ENCODE measurements at regions not wholly inside any gene's neighbourhood (a gene's known extent, or its start where the extent isn't known, plus 50 kb on each side); places are given as distances from the start of the nearest gene placed in this dataset.

GRCh38 chr14:26833621-26834176 lies 235.9 kb upstream of the NOVA1 start:
- Histone ChIP-seq H3K4me1 (ENCODE audit: control insufficient read depth in 2 of 2, insufficient read depth in 2 of 2, low read length in 2 of 2) (no peaks in the 10 kb centered on the region), H3K79me2 (ENCODE audit: control insufficient read depth, insufficient read depth, low read length) (no peaks in the 10 kb centered on the region), H4K20me1 (ENCODE audit: control insufficient read depth, insufficient read depth, low read length, poor library complexity, severe bottlenecking) (no peaks in the 10 kb centered on the region), H3K27ac (ENCODE audit: low read length in 2 of 2) (no peak overlapping the region), H3K27me3 (replicated peaks in 1 of 4; ENCODE audit: control extremely low read depth in 1 of 4, control insufficient read depth in 3 of 4, insufficient read depth in 4 of 4, low read length in 3 of 4) (no peaks in the 10 kb centered on the region), H3K9ac (ENCODE audit: low read length) (no peak overlapping the region), H3K9me3 (ENCODE audit: control extremely low read depth in 1 of 3, control insufficient read depth in 2 of 3, insufficient read depth in 1 of 3, low read length in 2 of 3) (no peaks in the 10 kb centered on the region), H3K4me3 (ENCODE audit: control extremely low read depth in 1 of 5, extremely low read depth in 1 of 5, insufficient read depth in 1 of 5, low read depth in 2 of 5, low read length in 4 of 5) (no peak overlapping the region), H3K4me2 (replicated peaks; ENCODE audit: low read depth, low read length, poor library complexity, severe bottlenecking) (no peak overlapping the region), H3K36me3 (replicated peaks in 1 of 2; ENCODE audit: control extremely low read depth in 1 of 2, control insufficient read depth in 1 of 2, extremely low read depth in 1 of 2, insufficient read depth in 2 of 2, low read length in 1 of 2) (no peaks in the 10 kb centered on the region), H2AFZ (ENCODE audit: insufficient read depth, low read depth, low read length, poor library complexity, severe bottlenecking) (no peak overlapping the region)
- Mint-ChIP-seq H3K4me1 (no peaks in the 10 kb centered on the region), H3K27ac (no peak overlapping the region), H3K27me3 (no peaks in the 10 kb centered on the region), H3K4me3 (no peak overlapping the region), H3K9me3 (ENCODE audit: insufficient read depth) (no peaks in the 10 kb centered on the region)
- ChIA-PET POLR2A (no interaction called here), CTCF (no interaction called here)
- DNase-seq (no peak), ATAC-seq (ENCODE audit: low read depth) (no peak)
- intact Hi-C loops (cut with micrococcal nuclease), result no loop called here
- TF ChIP-seq EZH2 (IDR thresholded peaks at IDR 0.05; ENCODE audit: borderline replicate concordance, insufficient read depth, low read depth, low read length, poor library complexity, severe bottlenecking), result no peak
- TF ChIP-seq CTCF (IDR thresholded peaks at IDR 0.05), result no peak

GRCh38 chr14:26835979-26836570 lies 238.2 kb upstream of the NOVA1 start:
- no peak overlapping the region for H3K4me3 ChIP-seq (ENCODE audit: control extremely low read depth in 1 of 5, extremely low read depth in 1 of 5, insufficient read depth in 1 of 5, low read depth in 2 of 5, low read length in 4 of 5)
- H4K20me1 ChIP-seq (ENCODE audit: control insufficient read depth, insufficient read depth, low read length, poor library complexity, severe bottlenecking), result no peaks in the 10 kb centered on the region
- no peak overlapping the region for H3K4me2 ChIP-seq (replicated peaks; ENCODE audit: low read depth, low read length, poor library complexity, severe bottlenecking)
- H3K9me3 ChIP-seq (ENCODE audit: control extremely low read depth in 1 of 3, control insufficient read depth in 2 of 3, insufficient read depth in 1 of 3, low read length in 2 of 3), result no peaks in the 10 kb centered on the region
- ATAC-seq (ENCODE audit: low read depth), result no peak
- TF ChIP-seq EZH2 (IDR thresholded peaks at IDR 0.05; ENCODE audit: borderline replicate concordance, insufficient read depth, low read depth, low read length, poor library complexity, severe bottlenecking) (no peak), CTCF (IDR thresholded peaks at IDR 0.05) (no peak)
- WGBS (ENCODE audit: insufficient coverage), result no CpG with 5 or more reads among the region's 4 CpGs
- no peaks in the 10 kb centered on the region for H3K27me3 Mint-ChIP-seq
- no peaks in the 10 kb centered on the region for H3K36me3 ChIP-seq (replicated peaks in 1 of 2; ENCODE audit: control extremely low read depth in 1 of 2, control insufficient read depth in 1 of 2, extremely low read depth in 1 of 2, insufficient read depth in 2 of 2, low read length in 1 of 2)
- no peaks in the 10 kb centered on the region for H3K4me1 ChIP-seq (ENCODE audit: control insufficient read depth in 2 of 2, insufficient read depth in 2 of 2, low read length in 2 of 2)
- no peak overlapping the region for H3K27ac Mint-ChIP-seq
- no peak overlapping the region for H3K9ac ChIP-seq (ENCODE audit: low read length)
- H3K27ac ChIP-seq (ENCODE audit: low read length in 2 of 2), result no peak overlapping the region
- DNase-seq, result no peak
- no peak overlapping the region for H3K4me3 Mint-ChIP-seq
- CTCF ChIA-PET, result no interaction called here
- no peaks in the 10 kb centered on the region for H3K4me1 Mint-ChIP-seq
- no peaks in the 10 kb centered on the region for H3K9me3 Mint-ChIP-seq (ENCODE audit: insufficient read depth)
- H3K79me2 ChIP-seq (ENCODE audit: control insufficient read depth, insufficient read depth, low read length), result no peaks in the 10 kb centered on the region
- intact Hi-C loops (cut with micrococcal nuclease), result no loop called here
- H3K27me3 ChIP-seq (replicated peaks in 1 of 4; ENCODE audit: control extremely low read depth in 1 of 4, control insufficient read depth in 3 of 4, insufficient read depth in 4 of 4, low read length in 3 of 4), result no peaks in the 10 kb centered on the region
- POLR2A ChIA-PET, result no interaction called here
- no peak overlapping the region for H2AFZ ChIP-seq (ENCODE audit: insufficient read depth, low read depth, low read length, poor library complexity, severe bottlenecking)
